Keratinocyte (primary cell): ENCODE measurements at regions not wholly inside any gene's neighbourhood (a gene's known extent, or its start where the extent isn't known, plus 50 kb on each side); places are given as distances from the start of the nearest gene placed in this dataset.

Experiments used
- DNase-seq: peaks from one replicate; pipeline ENCODE4 v3.0.0-alpha.2; 2011; ENCODE audit warnings: low read depth, missing footprints, low spot score
- FAIRE-seq: peaks from 2 replicates; lab custom pipeline; 2011; peaks lifted over from hg19 to GRCh38; lab: Jason Lieb, UNC
- H2AFZ ChIP-seq: 2 replicates; pipeline ENCODE4 v1.6.0; 2012; ENCODE audit warnings: low read length, control low read depth, inconsistent platforms; ENCODE audit not compliant: control insufficient read depth
- H3K27ac ChIP-seq: 2 replicates; pipeline ENCODE4 v1.5.1; 2011; ENCODE audit warnings: low read length; ENCODE audit not compliant: control insufficient read depth, insufficient read depth
- H3K27me3 ChIP-seq: 3 replicates; pipeline ENCODE4 v1.6.0; 2011; ENCODE audit warnings: low read length; ENCODE audit not compliant: control insufficient read depth, insufficient read depth; ENCODE audit errors: extremely low read depth
- H3K36me3 ChIP-seq, 2 experiments: 2 replicates in 1 of 2; 3 replicates in 1 of 2; pipeline ENCODE4 v1.5.1; 2011; ENCODE audit warnings: low read length in 2 of 2, mild to moderate bottlenecking in 1 of 2; ENCODE audit not compliant: control insufficient read depth in 2 of 2, insufficient read depth in 2 of 2; ENCODE audit errors: extremely low read depth in 1 of 2
- H3K4me1 ChIP-seq: 3 replicates; pipeline ENCODE4 v1.5.1; 2011; ENCODE audit warnings: low read length; ENCODE audit not compliant: control insufficient read depth, insufficient read depth; ENCODE audit errors: extremely low read depth
- H3K4me2 ChIP-seq: 3 replicates; pipeline ENCODE4 v1.6.0; 2011; ENCODE audit warnings: low read depth, low read length; ENCODE audit not compliant: control insufficient read depth, insufficient read depth; ENCODE audit errors: extremely low read depth
- H3K4me3 ChIP-seq, 3 experiments: fragments of 200-600 bp in 1 of 3; sonication (generic) in 1 of 3; 2 replicates in 2 of 3; 3 replicates in 1 of 3; pipeline ENCODE4 v1.5.1; 2011 to 2016; ENCODE audit warnings: low read length in 3 of 3, mild to moderate bottlenecking in 3 of 3, control low read depth in 2 of 3, inconsistent platforms in 1 of 3, low read depth in 1 of 3, mixed read lengths in 1 of 3, mixed run types in 1 of 3, moderate library complexity in 1 of 3; ENCODE audit not compliant: control insufficient read depth in 2 of 3, insufficient read depth in 2 of 3; ENCODE audit errors: extremely low read depth in 1 of 3
- H3K79me2 ChIP-seq: 2 replicates; pipeline ENCODE4 v1.6.0; 2012; ENCODE audit warnings: low read length; ENCODE audit not compliant: control insufficient read depth, insufficient read depth
- H3K9ac ChIP-seq: 3 replicates; pipeline ENCODE4 v1.6.0; 2011; ENCODE audit warnings: low read length; ENCODE audit not compliant: control insufficient read depth, insufficient read depth; ENCODE audit errors: extremely low read depth
- H3K9me1 ChIP-seq: 3 replicates; pipeline ENCODE4 v1.6.0; 2011; ENCODE audit warnings: low read length; ENCODE audit not compliant: control insufficient read depth, insufficient read depth; ENCODE audit errors: extremely low read depth
- H3K9me3 ChIP-seq: 2 replicates; pipeline ENCODE4 v1.5.1; 2012; ENCODE audit warnings: low read depth, low read length; ENCODE audit not compliant: control insufficient read depth
- H4K20me1 ChIP-seq: 3 replicates; pipeline ENCODE4 v1.6.0; 2011; ENCODE audit warnings: low read length; ENCODE audit not compliant: control insufficient read depth, insufficient read depth; ENCODE audit errors: extremely low read depth
- CTCF ChIP-seq, 3 experiments: IDR thresholded peaks in 1 of 3; conservative IDR thresholded peaks in 1 of 3; optimal IDR thresholded peaks in 1 of 3; 2 replicates in 2 of 3; 3 replicates in 1 of 3; pipeline versions ENCODE3 to v1.5.1; 2011; ENCODE audit warnings: low read length in 3 of 3, mild to moderate bottlenecking in 3 of 3, moderate library complexity in 2 of 3, control low read depth in 1 of 3, inconsistent platforms in 1 of 3; ENCODE audit not compliant: insufficient read depth in 2 of 3; ENCODE audit errors: extremely low read depth in 1 of 3
- EZH2 ChIP-seq: IDR thresholded peaks from one replicate; pipeline ENCODE4 v1.6.1; 2012; ENCODE audit warnings: inconsistent platforms, mild to moderate bottlenecking, low read length, moderate library complexity
- dilution Hi-C: fragments of 300-500 bp; cut with MboI; formaldehyde crosslinking; loops from one replicate; pipeline ENCODE4 v1.7.0; 2020; ENCODE audit warnings: low sequenced_read_pairs; ENCODE audit not compliant: extremely low pct_ligation_motif_present

- H4K20me1 ChIP-seq = no peaks in the 10 kb centered on the region
- no peaks in the 10 kb centered on the region for H3K36me3 ChIP-seq
- H3K79me2 ChIP-seq = no peaks in the 10 kb centered on the region
- no peak overlapping the region for H3K4me2 ChIP-seq
- H3K4me1 ChIP-seq = peaks cover 11% of the 10 kb centered on the region
- FAIRE-seq (no peak), DNase-seq (no peak)
- H3K27me3 ChIP-seq = no peaks in the 10 kb centered on the region
- TF ChIP-seq CTCF (optimal IDR thresholded peaks at IDR 0.05 in 1 of 3, IDR thresholded peaks at IDR 0.05 in 1 of 3, conservative IDR thresholded peaks at IDR 0.05 in 1 of 3; ENCODE audit: extremely low read depth in 1 of 3, insufficient read depth in 2 of 3, low read length in 3 of 3) (no peak), EZH2 (no peak)
- H3K9me1 ChIP-seq = no peaks in the 10 kb centered on the region
- no peak overlapping the region for H3K9ac ChIP-seq
- no peaks in the 10 kb centered on the region for H3K9me3 ChIP-seq
- no peak overlapping the region for H3K27ac ChIP-seq
- dilution Hi-C loops = no loop called here
- no peak overlapping the region for H2AFZ ChIP-seq
- no peak overlapping the region for H3K4me3 ChIP-seq
Observed at GRCh38 chr2:65536596-65536995, 104.2 kb upstream of the SPRED2 start.

DNA sequence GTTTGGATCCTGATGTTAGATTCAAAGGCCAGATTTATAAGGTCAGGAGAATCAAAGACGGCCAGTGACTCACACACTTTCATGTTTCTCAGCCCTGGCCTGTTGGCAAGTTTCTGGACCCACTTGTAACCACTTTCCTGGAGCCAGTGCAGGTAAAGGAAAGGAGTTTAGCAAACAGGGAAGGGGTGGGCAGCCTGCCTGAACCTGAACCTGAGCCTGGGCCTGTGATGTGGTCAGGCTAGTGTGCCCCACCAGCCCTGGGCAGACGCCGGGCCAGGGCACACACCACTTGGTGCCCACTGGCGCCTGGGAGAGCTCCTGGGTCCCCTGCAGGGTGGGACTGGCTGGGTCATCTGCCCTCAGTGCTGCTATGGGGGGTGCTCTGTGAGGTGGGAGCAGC, 100.5 kb upstream of the SPRED2 start:
- H3K4me2 ChIP-seq = no peak overlapping the region
- H3K27ac ChIP-seq = no peak overlapping the region
- DNase-seq (no peak), FAIRE-seq (no peak)
- H3K79me2 ChIP-seq = no peaks in the 10 kb centered on the region
- H3K9ac ChIP-seq = no peak overlapping the region
- H3K4me1 ChIP-seq = peaks cover under 1% of the 10 kb centered on the region
- no peak overlapping the region for H2AFZ ChIP-seq
- H3K36me3 ChIP-seq = no peaks in the 10 kb centered on the region
- no peaks in the 10 kb centered on the region for H3K9me1 ChIP-seq
- TF ChIP-seq CTCF (optimal IDR thresholded peaks at IDR 0.05 in 1 of 3, IDR thresholded peaks at IDR 0.05 in 1 of 3, conservative IDR thresholded peaks at IDR 0.05 in 1 of 3; ENCODE audit: extremely low read depth in 1 of 3, insufficient read depth in 2 of 3, low read length in 3 of 3) (no peak), EZH2 (no peak)
- no peaks in the 10 kb centered on the region for H3K27me3 ChIP-seq
- no peaks in the 10 kb centered on the region for H4K20me1 ChIP-seq
- H3K9me3 ChIP-seq = no peaks in the 10 kb centered on the region
- no peak overlapping the region for H3K4me3 ChIP-seq
- dilution Hi-C loops = no loop called here
